ENCODE measurements at regions not wholly inside any gene's neighbourhood (a gene's known extent, or its start where the extent isn't known, plus 50 kb on each side); places are given as distances from the start of the nearest gene placed in this dataset.
"Not testable (repeated sequence)": the region's sequence is repeated elsewhere in the genome, so short reads cannot be mapped to it uniquely, and the experiment has no call there.

DNA sequence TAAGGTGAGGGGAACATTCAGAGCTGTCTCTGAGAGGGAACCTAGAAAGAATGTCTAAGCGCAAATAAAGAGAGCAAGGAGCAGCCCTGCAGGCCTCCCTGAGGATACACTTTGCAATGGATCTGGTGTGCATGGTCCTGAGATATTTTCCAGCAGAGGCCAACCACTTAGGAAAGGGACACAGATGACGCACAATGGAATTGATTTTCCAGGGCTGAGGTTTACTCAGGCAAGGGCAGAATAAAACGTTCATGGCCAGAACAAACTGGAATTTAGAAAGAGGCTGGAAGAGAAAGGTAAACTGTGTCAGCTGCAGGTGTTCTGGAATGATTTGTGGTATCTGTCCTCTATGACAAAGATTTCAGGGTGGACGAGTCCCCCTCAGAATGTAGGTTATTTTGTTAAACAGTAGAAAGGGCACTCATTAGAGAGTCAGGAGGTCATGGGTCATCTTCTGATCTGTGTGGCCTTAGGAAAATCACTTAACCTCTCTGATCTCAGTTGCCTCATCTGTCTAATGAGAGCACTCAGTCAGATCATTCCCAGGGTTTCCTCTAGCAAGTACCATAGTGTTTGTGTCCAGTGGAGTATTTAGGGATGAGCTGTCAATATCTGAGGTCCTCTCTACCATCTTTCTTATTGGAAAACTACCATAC lies 61.8 kb upstream of the PGBD5 start:
- DNase-seq (ENCODE audit: low spot score) = no peak

DNA sequence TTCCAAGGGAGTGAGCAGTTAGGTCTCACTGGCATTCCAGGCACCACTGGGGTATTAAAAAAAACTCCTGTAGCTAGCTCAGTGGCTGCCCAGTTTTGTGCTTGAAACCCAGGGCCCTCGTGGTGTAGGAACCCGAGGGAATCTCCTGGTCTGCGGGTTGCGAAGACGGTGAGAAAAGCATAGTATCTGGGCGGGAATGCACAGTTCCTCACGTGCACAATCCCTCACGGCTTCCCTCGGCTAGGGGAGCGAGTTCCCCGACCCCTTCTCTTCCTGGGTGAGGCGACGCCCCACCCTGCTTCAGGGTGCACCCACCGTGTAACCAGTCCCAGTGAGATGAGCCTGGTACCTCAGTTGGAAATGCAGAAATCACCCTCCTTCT lies 50.5 kb upstream of the PGBD5 start:
- no peak for DNase-seq (ENCODE audit: low spot score)

DNA sequence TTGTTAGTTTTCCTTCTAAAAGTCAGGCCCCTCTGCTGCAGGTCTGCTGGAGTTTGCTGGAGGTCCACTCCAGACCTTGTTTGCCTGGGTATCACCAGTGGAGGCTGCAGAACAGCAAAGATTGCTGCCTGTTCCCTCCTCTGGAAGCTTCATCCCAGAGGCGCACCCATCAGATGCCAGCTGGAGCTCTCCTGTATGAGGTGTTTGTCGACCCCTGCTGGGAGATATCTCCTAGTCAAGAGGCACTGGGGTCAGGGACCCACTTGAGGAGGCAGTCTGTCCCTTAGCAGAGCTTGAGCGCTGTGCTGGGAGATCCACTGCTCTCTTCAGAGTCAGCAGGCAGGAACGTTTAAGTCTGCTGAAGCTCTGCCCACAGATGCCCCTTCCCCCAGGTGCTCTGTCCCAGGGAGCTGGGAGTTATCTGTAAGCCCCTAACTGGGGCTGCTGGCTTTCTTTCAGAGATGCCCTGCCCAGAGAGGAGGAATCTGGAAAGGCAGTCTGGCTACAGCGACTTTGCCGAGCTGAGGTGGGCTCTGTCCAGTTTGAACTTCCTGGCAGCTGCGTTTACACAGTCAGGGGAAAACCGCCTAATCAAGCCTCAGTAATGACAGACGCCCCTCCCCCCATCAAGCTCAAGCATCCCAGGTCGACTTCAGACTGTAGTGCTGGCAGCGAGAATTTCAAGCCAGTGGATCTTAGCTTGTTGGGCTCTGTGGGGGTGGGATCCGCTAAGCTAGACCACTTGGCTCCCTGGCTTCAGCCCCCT lies 49.9 kb upstream of the PGBD5 start:
- DNase-seq (ENCODE audit: low spot score) = not testable (repeated sequence)
